ENCODE measurements at regions not wholly inside any gene's neighbourhood (a gene's known extent, or its start where the extent isn't known, plus 50 kb on each side); places are given as distances from the start of the nearest gene placed in this dataset.

DNA sequence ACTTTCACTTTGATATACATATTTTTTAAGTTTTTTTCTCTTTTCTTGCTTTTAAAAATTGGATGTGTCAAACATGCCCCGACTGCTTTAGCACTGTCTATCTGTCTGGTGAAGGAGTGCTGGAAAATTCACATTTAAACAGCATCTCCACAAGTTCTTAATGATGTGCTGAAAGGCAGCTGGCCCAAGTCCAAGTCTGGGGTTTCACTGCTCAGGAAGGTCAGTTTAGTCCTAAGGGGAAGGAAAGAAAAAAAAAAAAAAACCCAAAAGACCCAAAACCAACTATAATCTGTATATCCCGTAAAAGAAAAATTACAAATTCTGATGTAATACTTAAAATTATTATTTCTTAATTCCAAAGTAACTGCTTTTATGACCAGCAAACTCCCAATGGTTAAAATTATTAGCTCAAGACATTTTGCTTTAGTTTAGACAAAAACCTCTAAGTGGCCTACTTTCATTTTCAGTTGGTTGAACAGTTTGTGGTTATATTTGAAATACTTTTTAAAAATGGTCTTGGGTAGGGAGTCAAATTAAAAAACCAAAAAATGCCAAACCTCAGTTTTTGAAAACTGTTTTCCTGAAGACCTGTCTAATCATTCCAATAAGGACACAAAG, 79.5 kb upstream of the PREP start:
- POLR2A ChIA-PET, result interaction anchor here in 1 of 2 donors (0.7 kb wide), 1 partner anchor 854 kb away, joined by 12 read pairs; no protein-coding TSS in a partner anchor
- Histone ChIP-seq H3K9me3 (no peaks in the 10 kb centered on the region), H3K27me3 (replicated peaks in 1 of 2; ENCODE audit: control insufficient read depth in 2 of 2, extremely low read depth in 1 of 2, insufficient read depth in 2 of 2, low read length in 1 of 2) (no peaks in the 10 kb centered on the region), H3K4me1 (ENCODE audit: control insufficient read depth in 1 of 2, extremely low read depth in 1 of 2, insufficient read depth in 2 of 2, low read length in 2 of 2) (peaks cover 0 to 3% of the 10 kb centered on the region in 2 experiments), H3K27ac (ENCODE audit: low read length) (peak overlapping the region; percentile 53), H3K4me3 (ENCODE audit: control insufficient read depth in 1 of 2, extremely low read depth in 1 of 2, low read length in 1 of 2) (no peak overlapping the region), H3K36me3 (ENCODE audit: control insufficient read depth in 2 of 2, extremely low read depth in 1 of 2, insufficient read depth in 1 of 2, low read length in 1 of 2) (no peaks in the 10 kb centered on the region)
- Mint-ChIP-seq H3K27ac (peak overlapping the region; percentile 56 to 77), H3K27me3 (peaks cover 2 to 11% of the 10 kb centered on the region in 2 donors), H3K36me3 (no peaks in the 10 kb centered on the region), H3K9me3 (peaks cover 0 to under 1% (median 0%) of the 10 kb centered on the region in 3 donors), H3K4me3 (peak overlapping the region in 2 of 3 donors; percentile 42), H3K4me1 (peaks cover 6 to 31% (median 17%) of the 10 kb centered on the region in 3 donors)
- CTCF ChIA-PET, result interaction anchor here (0.6 to 3.5 kb wide), 8 partner anchors 29 to 743 kb away, joined by 3 to 35 read pairs (median 6); no protein-coding TSS in a partner anchor
- ATAC-seq (replicated peaks in 1 of 4) (no peak), DNase-seq (no peak)
- no CpG with 5 or more reads among the region's 2 CpGs for WGBS (ENCODE audit: insufficient coverage)

DNA sequence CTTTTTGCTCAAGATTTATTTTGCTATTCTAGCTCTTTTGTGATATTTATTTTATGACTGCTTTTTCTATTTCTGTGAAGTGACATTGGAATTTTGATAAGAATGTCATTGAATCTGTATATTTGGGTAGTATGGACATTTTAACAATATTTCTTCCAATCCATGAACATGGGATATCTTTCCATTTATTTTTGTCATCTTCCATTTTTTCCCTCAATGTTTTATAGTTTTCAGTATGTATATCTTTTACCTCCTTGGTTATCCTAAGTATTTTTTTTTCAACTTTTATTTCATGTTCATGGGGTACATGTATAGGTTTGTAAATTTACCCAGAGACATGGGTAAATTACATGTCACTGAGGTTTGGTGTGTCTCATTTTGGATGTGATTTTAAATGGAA, 74.1 kb upstream of the PREP start:
- ATAC-seq (replicated peaks in 1 of 4) (no peak), DNase-seq (no peak)
- Histone ChIP-seq H3K36me3 (ENCODE audit: control insufficient read depth in 2 of 2, extremely low read depth in 1 of 2, insufficient read depth in 1 of 2, low read length in 1 of 2) (no peaks in the 10 kb centered on the region), H3K27me3 (replicated peaks in 1 of 2; ENCODE audit: control insufficient read depth in 2 of 2, extremely low read depth in 1 of 2, insufficient read depth in 2 of 2, low read length in 1 of 2) (no peaks in the 10 kb centered on the region), H3K27ac (ENCODE audit: low read length) (no peak overlapping the region), H3K4me3 (ENCODE audit: control insufficient read depth in 1 of 2, extremely low read depth in 1 of 2, low read length in 1 of 2) (no peak overlapping the region), H3K9me3 (no peaks in the 10 kb centered on the region), H3K4me1 (ENCODE audit: control insufficient read depth in 1 of 2, extremely low read depth in 1 of 2, insufficient read depth in 2 of 2, low read length in 2 of 2) (no peaks in the 10 kb centered on the region)
- ChIA-PET POLR2A (no interaction called here), CTCF (interaction anchor here in 1 of 2 donors (0.7 to 1.1 kb wide), 2 partner anchors 11 to 1856 kb away, joined by 3 read pairs; no protein-coding TSS in a partner anchor)
- Mint-ChIP-seq H3K27me3 (peaks cover 6 to 17% of the 10 kb centered on the region in 2 donors), H3K27ac (no peak overlapping the region), H3K36me3 (peaks cover 4% of the 10 kb centered on the region), H3K4me1 (peaks cover 0 to 6% (median 6%) of the 10 kb centered on the region in 3 donors), H3K9me3 (peaks cover 8 to 10% (median 9%) of the 10 kb centered on the region in 3 donors), H3K4me3 (no peak overlapping the region)

DNA sequence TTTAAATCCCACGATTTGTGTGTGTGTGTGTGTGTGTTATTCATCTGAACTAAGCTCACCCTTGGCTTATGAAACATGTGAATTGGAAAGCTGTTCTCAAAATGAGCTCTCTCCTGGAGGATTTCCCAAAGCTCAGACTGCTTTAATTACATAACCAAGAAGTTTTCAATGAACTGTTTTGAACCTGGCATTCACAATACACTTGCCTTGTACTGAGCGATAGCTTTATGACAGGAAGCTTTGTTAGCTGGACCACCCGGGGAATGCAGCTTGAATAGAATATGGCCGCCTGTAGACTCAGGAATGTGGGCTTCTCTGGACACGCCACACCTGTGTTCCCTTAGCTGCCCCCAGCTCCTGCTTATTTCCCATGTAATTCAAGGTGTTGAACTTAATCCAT, 71.4 kb upstream of the PREP start:
- H3K36me3 ChIP-seq (ENCODE audit: control insufficient read depth in 2 of 2, extremely low read depth in 1 of 2, insufficient read depth in 1 of 2, low read length in 1 of 2), result no peaks in the 10 kb centered on the region
- H3K27ac Mint-ChIP-seq, result no peak overlapping the region
- H3K9me3 Mint-ChIP-seq, result peaks cover 8 to 10% (median 9%) of the 10 kb centered on the region in 3 donors
- DNase-seq (no peak), ATAC-seq (replicated peaks in 1 of 4) (no peak)
- 100% methylated on average over 3 of the region's 5 CpGs for WGBS (ENCODE audit: insufficient coverage)
- CTCF ChIA-PET, result no interaction called here
- H3K27ac ChIP-seq (ENCODE audit: low read length), result no peak overlapping the region
- no peaks in the 10 kb centered on the region for H3K4me1 ChIP-seq (ENCODE audit: control insufficient read depth in 1 of 2, extremely low read depth in 1 of 2, insufficient read depth in 2 of 2, low read length in 2 of 2)
- H3K27me3 Mint-ChIP-seq, result peaks cover 13 to 20% of the 10 kb centered on the region in 2 donors
- peaks cover 4% of the 10 kb centered on the region for H3K36me3 Mint-ChIP-seq
- H3K9me3 ChIP-seq, result no peaks in the 10 kb centered on the region
- no peaks in the 10 kb centered on the region for H3K27me3 ChIP-seq (replicated peaks in 1 of 2; ENCODE audit: control insufficient read depth in 2 of 2, extremely low read depth in 1 of 2, insufficient read depth in 2 of 2, low read length in 1 of 2)
- POLR2A ChIA-PET, result interaction anchor here in 1 of 2 donors (0.7 kb wide), 2 partner anchors 17 to 1340 kb away, joined by 3 read pairs; no protein-coding TSS in a partner anchor
- H3K4me1 Mint-ChIP-seq, result no peaks in the 10 kb centered on the region
- no peak overlapping the region for H3K4me3 Mint-ChIP-seq
- no peak overlapping the region for H3K4me3 ChIP-seq (ENCODE audit: control insufficient read depth in 1 of 2, extremely low read depth in 1 of 2, low read length in 1 of 2)

DNA sequence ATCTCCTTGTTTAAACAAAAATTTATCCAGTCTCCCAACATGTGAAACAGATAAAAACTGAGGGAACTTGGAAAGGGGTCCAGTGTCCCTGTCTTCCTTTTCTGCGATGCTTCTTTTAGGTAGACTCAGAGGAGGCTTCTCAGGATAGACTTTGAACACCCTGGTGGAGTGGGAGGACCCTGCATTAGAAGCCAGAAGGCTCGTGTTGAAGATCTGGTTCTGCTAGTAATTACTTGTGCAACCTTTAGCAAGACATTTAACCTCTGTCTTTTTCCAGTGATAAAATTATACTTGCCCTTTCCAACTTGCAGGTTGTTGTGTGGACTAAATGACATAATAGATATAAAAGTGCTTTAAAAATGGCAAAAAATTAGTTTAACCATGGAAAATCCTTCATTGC, 67.1 kb upstream of the PREP start:
- Histone ChIP-seq H3K27me3 (replicated peaks in 1 of 2; ENCODE audit: control insufficient read depth in 2 of 2, extremely low read depth in 1 of 2, insufficient read depth in 2 of 2, low read length in 1 of 2) (no peaks in the 10 kb centered on the region), H3K36me3 (ENCODE audit: control insufficient read depth in 2 of 2, extremely low read depth in 1 of 2, insufficient read depth in 1 of 2, low read length in 1 of 2) (no peaks in the 10 kb centered on the region), H3K4me1 (ENCODE audit: control insufficient read depth in 1 of 2, extremely low read depth in 1 of 2, insufficient read depth in 2 of 2, low read length in 2 of 2) (no peaks in the 10 kb centered on the region), H3K9me3 (no peaks in the 10 kb centered on the region), H3K27ac (ENCODE audit: low read length) (no peak overlapping the region), H3K4me3 (ENCODE audit: control insufficient read depth in 1 of 2, extremely low read depth in 1 of 2, low read length in 1 of 2) (no peak overlapping the region)
- peaks cover 15 to 19% of the 10 kb centered on the region in 2 donors for H3K27me3 Mint-ChIP-seq
- H3K27ac Mint-ChIP-seq, result no peak overlapping the region
- POLR2A ChIA-PET, result no interaction called here
- no peak for DNase-seq
- H3K4me3 Mint-ChIP-seq, result no peak overlapping the region
- peaks cover 0 to 15% (median 11%) of the 10 kb centered on the region in 3 donors for H3K9me3 Mint-ChIP-seq
- CTCF ChIA-PET, result no interaction called here
- no peaks in the 10 kb centered on the region for H3K4me1 Mint-ChIP-seq
- WGBS (ENCODE audit: insufficient coverage), result no CpG with 5 or more reads among the region's 2 CpGs
- ATAC-seq (replicated peaks in 1 of 4), result no peak
- H3K36me3 Mint-ChIP-seq, result no peaks in the 10 kb centered on the region

DNA sequence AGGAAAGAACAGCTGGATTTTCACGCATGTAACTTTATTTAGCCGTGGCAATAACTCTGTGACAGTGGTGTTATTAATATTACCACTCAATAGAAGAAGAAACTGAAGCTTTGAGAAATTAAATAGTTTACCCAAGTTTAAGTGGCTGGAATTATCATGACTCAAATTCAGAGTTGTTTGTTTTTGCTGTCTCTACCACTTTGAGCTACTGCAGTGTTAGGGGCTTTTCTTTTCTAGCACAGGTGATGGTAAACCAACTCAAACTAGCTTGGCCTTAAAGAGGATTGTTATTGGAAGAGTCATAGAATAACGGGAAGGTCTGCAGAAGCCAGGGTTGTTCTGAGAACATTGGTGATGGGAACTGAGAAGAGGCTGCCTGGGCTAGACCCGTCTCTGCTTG, 66.0 kb upstream of the PREP start:
- POLR2A ChIA-PET, result interaction anchor here in 1 of 2 donors (0.6 kb wide), 1 partner anchor 771 kb away, joined by 5 read pairs; no protein-coding TSS in a partner anchor
- CTCF ChIA-PET, result no interaction called here
- Histone ChIP-seq H3K4me1 (ENCODE audit: control insufficient read depth in 1 of 2, extremely low read depth in 1 of 2, insufficient read depth in 2 of 2, low read length in 2 of 2) (no peaks in the 10 kb centered on the region), H3K36me3 (ENCODE audit: control insufficient read depth in 2 of 2, extremely low read depth in 1 of 2, insufficient read depth in 1 of 2, low read length in 1 of 2) (no peaks in the 10 kb centered on the region), H3K9me3 (no peaks in the 10 kb centered on the region), H3K27me3 (replicated peaks in 1 of 2; ENCODE audit: control insufficient read depth in 2 of 2, extremely low read depth in 1 of 2, insufficient read depth in 2 of 2, low read length in 1 of 2) (no peaks in the 10 kb centered on the region), H3K27ac (ENCODE audit: low read length) (no peak overlapping the region), H3K4me3 (ENCODE audit: control insufficient read depth in 1 of 2, extremely low read depth in 1 of 2, low read length in 1 of 2) (no peak overlapping the region)
- 56% methylated on average over 1 of the region's 4 CpGs for WGBS (ENCODE audit: insufficient coverage)
- Mint-ChIP-seq H3K27ac (no peak overlapping the region), H3K36me3 (no peaks in the 10 kb centered on the region), H3K4me1 (no peaks in the 10 kb centered on the region), H3K4me3 (no peak overlapping the region), H3K9me3 (peaks cover 0 to 17% (median 12%) of the 10 kb centered on the region in 3 donors), H3K27me3 (peaks cover 19 to 22% of the 10 kb centered on the region in 2 donors)
- ATAC-seq (replicated peaks in 1 of 4), result no peak
- DNase-seq, result no peak

DNA sequence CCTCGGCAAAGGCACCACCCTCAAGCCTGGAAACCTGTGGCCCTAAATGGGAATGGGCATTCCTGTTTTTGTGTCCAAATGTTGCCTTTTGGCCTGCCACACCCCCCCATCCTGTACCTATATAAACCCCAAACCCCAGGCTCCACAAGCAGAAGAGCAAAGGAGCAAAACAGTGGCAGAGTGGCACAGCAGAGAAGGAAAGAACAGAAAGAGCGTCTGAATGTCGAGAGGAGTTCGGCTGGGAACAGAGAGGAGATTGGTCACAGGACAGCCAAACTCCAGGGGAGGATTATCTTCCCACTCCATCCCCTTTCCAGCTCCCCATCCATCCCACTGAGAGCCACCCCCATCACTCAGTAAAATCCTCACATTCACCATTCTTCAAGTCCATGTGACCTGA, 58.0 kb upstream of the PREP start:
- Mint-ChIP-seq H3K27me3 (peaks cover 22 to 27% of the 10 kb centered on the region in 2 donors), H3K4me1 (peaks cover 5 to 38% (median 10%) of the 10 kb centered on the region in 3 donors), H3K27ac (peak overlapping the region in 1 of 2 donors; percentile 15), H3K4me3 (no peak overlapping the region), H3K36me3 (no peaks in the 10 kb centered on the region), H3K9me3 (peaks cover 0 to 8% (median 8%) of the 10 kb centered on the region in 3 donors)
- ChIA-PET CTCF (no interaction called here), POLR2A (interaction anchor here in 1 of 2 donors (0.5 to 0.6 kb wide), 2 partner anchors 78 to 543 kb away, joined by 3 read pairs; no protein-coding TSS in a partner anchor)
- H3K9me3 ChIP-seq, result no peaks in the 10 kb centered on the region
- no peak overlapping the region for H3K27ac ChIP-seq (ENCODE audit: low read length)
- no peaks in the 10 kb centered on the region for H3K36me3 ChIP-seq (ENCODE audit: control insufficient read depth in 2 of 2, extremely low read depth in 1 of 2, insufficient read depth in 1 of 2, low read length in 1 of 2)
- no peak overlapping the region for H3K4me3 ChIP-seq (ENCODE audit: control insufficient read depth in 1 of 2, extremely low read depth in 1 of 2, low read length in 1 of 2)
- no peak for DNase-seq
- ATAC-seq (replicated peaks in 1 of 4), result no peak
- peaks cover 0 to 15% of the 10 kb centered on the region in 2 experiments for H3K4me1 ChIP-seq (ENCODE audit: control insufficient read depth in 1 of 2, extremely low read depth in 1 of 2, insufficient read depth in 2 of 2, low read length in 2 of 2)
- WGBS (ENCODE audit: insufficient coverage), result 73% methylated on average over 2 of the region's 4 CpGs
- H3K27me3 ChIP-seq (replicated peaks in 1 of 2; ENCODE audit: control insufficient read depth in 2 of 2, extremely low read depth in 1 of 2, insufficient read depth in 2 of 2, low read length in 1 of 2), result no peaks in the 10 kb centered on the region
